ENCODE measurements at regions not wholly inside any gene's neighbourhood (a gene's known extent, or its start where the extent isn't known, plus 50 kb on each side); places are given as distances from the start of the nearest gene placed in this dataset.

DNA sequence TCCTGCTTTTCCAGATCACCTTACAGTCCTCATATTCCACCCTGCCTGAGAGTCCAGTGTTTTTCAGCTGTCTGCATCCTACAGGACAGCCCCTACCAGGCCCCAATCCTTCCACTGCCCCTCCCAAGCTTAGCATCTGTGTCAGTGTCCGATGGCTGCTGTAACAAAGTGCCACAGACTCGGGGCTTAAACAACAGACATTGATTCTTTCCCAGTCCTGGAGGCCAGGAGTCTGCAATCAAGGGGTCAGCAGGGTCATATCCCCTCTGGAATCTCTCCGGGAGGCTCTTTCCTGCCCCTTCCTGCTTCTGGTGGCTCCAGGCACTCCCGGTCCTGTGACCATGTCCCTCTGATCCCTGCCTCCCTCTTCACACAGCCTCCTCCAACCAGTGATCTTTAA lies 396.6 kb upstream of the MAP3K7 start:
- DNase-seq = no peak

- no peak for DNase-seq
Measured at GRCh38 chr6:90982581-90982980, 395.7 kb upstream of the MAP3K7 start.

GRCh38 chr6:90982051-90982450 lies 395.2 kb upstream of the MAP3K7 start:
- no peak for DNase-seq

GRCh38 chr6:90978046-90978445 lies 391.2 kb upstream of the MAP3K7 start:
- DNase-seq = no peak

GRCh38 chr6:90977513-90977912 lies 390.6 kb upstream of the MAP3K7 start:
- DNase-seq = no peak

GRCh38 chr6:90976341-90976740 lies 389.5 kb upstream of the MAP3K7 start:
- DNase-seq = no peak

GRCh38 chr6:90975741-90976140 lies 388.9 kb upstream of the MAP3K7 start:
- DNase-seq = no peak

- no peak for DNase-seq
Measured at GRCh38 chr6:90973188-90973587, 386.3 kb upstream of the MAP3K7 start.

- no peak for DNase-seq
Measured at GRCh38 chr6:90970672-90971071, 383.8 kb upstream of the MAP3K7 start.

DNA sequence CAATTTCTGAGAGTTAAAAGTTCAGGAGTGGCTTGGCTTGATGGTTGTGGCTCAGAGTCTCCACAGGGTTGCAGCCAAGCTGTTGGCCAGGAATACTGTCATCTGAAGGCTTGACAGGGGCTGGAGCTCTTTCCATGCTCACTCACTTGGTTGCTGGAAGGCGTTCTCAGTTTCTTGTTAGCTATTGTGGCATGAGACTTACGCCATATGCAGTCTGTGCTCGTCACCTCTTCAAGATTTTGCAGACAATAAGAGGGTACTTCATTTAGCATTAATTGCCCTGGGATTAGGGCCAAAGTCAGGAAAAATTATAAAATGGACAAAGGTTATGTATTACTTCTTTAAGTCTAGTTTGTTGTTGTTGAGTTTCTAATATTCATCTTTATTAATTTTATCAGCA lies 380.6 kb upstream of the MAP3K7 start:
- no peak for DNase-seq

DNA sequence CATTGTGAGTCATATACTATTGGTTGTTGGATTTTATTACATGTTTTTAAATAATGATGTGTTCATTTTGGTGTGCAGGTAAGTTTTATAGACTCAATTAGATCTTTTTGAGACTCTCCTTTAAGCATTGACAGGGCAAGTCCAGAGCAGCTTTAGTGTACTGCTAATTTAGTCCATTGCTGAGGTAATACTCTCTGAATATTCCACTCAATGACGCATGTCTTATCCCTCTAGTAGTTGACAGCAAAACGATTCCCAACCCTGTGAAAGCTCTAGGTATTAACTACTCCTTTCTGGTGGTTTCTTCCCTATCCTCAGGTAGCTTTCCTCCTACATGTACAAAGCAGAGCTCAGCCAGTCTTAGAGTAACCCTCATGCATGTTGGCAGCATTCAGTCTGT lies 373.5 kb upstream of the MAP3K7 start:
- no peak for DNase-seq

DNA sequence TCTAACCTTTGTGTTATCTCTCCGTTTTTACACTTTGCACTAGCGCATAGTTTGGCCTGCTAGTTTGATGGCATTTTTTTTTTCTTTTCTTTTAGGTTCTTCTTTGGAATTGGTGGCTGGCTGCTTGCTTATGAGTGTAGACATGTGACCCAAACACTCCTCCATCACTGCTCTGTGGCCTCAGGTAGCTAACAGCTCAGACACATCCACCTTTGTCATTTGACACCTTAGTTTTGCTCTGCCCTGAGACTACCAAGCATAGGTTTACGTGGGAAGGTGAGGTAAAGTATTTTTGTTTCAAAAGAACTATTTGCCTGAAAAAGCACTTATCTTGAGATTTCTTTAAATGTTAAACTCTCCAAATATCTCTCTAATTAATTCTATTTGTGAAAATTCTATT lies 368.4 kb upstream of the MAP3K7 start:
- DNase-seq = no peak

GRCh38 chr6:90953405-90954161 lies 366.7 kb upstream of the MAP3K7 start:
- DNase-seq = no peak

GRCh38 chr6:90952176-90952575 lies 365.3 kb upstream of the MAP3K7 start:
- no peak for DNase-seq

DNA sequence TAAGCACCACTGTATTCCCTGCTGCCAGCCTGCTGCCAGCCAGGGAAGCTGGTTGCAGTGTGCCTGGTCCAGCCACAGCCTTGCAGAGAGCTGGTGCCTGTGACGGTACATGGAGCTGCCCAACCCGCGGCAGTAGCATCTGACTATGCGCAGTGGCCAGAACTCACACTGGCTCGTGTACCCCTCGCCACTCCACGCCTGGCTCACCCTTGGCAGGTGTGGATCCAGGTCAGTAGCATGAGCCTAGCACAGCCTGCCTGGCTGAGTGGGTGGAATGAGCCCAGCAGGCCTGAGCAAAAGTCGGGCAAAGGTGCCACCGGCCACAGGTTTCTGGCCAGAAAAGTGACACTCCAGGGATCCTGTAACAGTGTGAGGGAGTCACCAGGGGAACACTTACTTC lies 361.7 kb upstream of the MAP3K7 start:
- DNase-seq = no peak

GRCh38 chr6:90947184-90948064 lies 360.6 kb upstream of the MAP3K7 start:
- no peak for DNase-seq

- DNase-seq = no peak
Measured at GRCh38 chr6:90941885-90942284, 355.0 kb upstream of the MAP3K7 start.

- DNase-seq = no peak
Measured at GRCh38 chr6:90940812-90941481, 354.1 kb upstream of the MAP3K7 start.

- DNase-seq = no peak
Measured at GRCh38 chr6:90939906-90940305, 353.0 kb upstream of the MAP3K7 start.

DNA sequence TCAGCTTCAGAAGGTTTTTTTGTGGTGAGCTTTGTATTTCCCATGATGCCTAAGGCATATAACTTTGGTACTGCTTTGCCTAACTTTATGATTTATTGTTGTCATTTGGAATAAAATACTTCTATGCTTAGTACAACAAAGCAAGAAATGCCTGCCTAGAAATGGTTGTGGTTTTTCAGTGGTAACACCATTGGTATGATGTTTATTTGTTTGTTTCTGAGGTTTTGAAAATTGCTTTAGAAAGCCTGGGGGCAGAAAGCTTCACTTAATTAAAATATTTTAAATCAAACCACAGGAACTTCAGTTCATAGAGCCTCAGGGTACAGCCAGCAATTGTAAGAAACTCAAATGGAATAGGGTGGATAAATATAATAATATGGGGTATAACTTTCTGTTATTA lies 351.2 kb upstream of the MAP3K7 start:
- DNase-seq = no peak

GRCh38 chr6:90936286-90936685 lies 349.4 kb upstream of the MAP3K7 start:
- no peak for DNase-seq

DNA sequence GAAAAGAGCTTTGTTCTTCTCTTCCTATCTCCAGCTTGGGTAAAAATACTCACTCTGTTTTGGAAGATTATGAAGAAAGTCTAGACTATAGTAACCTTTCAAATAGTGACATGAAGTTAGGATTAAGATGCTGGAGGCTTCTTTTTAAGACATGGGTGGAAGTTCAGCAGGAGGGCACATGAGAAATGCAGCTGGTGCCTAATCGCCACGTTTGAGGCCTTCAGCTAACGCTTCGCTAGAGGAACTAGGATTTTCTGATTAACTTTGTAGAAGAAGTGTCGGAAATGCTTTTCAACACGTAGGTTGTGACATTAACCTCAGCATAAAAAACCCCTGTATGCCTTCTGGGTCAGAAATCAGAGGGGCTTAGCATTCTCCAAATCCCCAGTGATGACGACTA lies 348.1 kb upstream of the MAP3K7 start:
- DNase-seq = no peak

- DNase-seq = no peak
Measured at GRCh38 chr6:90934081-90934480, 347.2 kb upstream of the MAP3K7 start.

DNA sequence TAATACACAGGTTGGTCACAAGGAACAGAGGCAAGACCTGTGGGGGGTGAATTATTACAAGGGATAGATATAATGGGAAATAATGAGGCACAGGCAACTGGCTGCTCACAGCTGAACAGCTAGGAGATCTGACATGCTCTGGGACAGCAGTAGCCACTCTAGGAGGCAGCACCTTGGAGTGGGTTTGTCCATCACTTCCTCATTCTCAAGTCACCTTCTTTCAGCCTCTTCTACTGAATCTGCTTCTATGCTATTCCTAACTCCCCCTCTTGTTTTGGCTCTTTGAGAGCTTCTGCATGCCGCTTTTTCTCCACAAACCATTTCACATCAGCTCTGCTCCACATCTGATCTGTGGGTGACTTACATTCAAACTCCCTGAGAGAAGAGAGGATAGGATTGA lies 345.5 kb upstream of the MAP3K7 start:
- no peak for DNase-seq

All from stimulated activated CD4-positive, alpha-beta T cell treated with anti-CD3 and anti-CD28 coated beads, Interleukin-2, amount 100 ng/mL, for 24 hours (primary cell).